NCI-H510A treated with DMSO at 0.1 percent for 48 hours (cell line): ENCODE measurements at regions not wholly inside any gene's neighbourhood (a gene's known extent, or its start where the extent isn't known, plus 50 kb on each side); places are given as distances from the start of the nearest gene placed in this dataset.
"Not testable (repeated sequence)": the region's sequence is repeated elsewhere in the genome, so short reads cannot be mapped to it uniquely, and the experiment has no call there.

Experiments used
- DNase-seq: peaks from one replicate; lab custom pipeline; 2025; lab: John Stamatoyannopoulos, UW

DNA sequence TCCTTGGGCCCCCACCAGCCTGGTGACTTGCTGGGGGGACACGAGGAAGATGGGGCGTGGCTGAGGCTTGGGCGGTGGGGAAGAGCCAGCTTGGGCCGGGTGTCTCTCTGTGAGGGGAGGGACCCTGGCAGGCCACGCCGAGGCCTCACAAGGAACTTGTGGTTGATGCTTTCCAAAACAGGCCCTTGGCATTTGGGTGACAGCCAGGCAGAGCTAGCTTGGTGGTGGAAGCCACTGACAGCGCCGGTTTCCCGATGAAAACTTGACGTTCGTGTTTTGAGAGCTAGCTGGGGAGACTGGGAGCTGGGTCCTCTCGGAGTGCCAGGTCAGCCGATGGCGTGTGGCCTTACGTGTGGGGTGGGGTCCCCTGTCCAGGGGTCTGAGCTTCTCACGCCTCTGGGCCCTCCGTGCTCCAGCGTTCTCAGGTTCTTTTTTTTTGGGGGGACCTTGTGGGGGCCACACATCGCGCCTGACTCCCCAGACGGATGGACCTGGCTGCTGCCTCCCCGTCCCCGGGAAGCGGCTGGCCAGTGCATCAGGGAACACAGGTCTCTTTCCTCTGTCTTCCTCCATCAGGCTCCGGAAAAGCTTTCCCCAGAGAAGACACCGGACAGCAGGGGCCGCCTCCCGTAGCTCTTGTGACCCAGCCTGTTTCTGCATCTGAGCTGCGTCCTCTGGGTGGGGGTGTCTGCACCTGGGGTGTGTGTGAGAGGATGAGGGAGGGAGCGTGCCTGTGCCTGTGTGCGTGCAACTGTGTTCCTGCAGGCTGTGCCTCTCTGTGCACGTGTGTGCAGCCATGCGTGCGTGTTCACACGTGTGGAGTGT, 129.3 kb upstream of the LPCAT1 start:
- no peak for DNase-seq

DNA sequence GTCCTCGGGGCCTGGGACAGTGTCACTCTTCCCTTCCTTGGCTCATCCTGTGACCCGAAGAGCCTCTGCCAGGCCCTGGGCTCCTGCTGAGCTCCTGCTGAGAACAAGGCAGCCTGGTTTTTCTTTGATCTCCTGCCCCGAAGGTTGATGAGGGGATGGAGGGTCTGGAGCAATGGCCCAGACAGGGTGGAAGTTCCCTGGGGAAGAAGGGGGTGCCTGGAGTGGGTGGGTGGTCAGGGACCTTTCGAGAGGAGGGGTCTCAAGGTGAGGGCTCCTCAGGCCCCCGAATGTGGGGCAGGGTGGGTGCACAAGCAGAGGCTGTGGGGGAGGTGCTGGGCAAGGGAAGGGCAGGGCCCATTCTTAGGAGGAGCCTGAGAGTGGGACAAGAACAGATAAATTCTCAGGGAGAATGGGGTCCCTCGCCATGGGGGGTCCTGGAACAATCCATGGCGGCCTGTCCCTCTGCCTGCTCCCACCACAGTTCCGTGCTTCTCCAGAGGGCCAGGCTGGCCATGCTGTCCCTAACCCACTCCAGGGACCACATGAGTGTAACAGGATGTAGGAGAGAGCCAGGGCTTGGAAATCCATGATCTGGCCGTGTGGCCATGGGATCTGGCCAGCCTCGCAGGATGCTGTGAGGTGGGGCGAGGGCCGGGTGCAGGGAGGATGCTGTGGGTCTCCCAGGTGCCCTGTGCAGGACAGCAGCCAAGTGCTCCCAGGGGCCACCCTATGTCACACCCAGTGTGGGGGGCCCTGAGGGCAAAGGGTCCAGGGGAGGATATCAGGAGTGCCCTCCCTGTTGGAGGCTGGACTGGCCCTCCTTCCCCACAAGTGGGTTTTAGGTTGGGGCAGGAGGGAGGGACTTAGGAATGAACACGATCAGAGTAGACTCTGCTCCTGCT, 128.5 kb upstream of the LPCAT1 start:
- DNase-seq, result no peak

DNA sequence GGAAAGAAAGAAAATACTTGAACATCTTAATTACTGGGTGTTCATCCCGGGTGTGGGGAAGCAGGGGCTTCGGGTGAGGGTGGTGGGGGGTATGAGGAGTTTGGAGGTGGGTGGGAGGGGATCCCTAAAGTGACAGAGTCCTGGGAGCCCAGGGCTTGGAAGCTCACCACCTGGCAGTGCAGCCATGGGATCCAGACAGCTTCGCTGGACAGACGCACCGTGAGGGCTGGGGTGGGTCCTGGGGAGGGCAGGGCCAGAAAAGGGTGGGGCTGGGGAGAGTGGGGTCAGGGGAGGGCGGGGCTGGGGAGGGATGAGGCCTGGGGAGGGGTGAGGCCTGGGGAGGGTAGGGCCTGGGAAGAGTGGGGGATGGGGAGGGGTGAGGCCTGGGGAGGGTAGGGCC, 127.5 kb upstream of the LPCAT1 start:
- DNase-seq, result no peak

DNA sequence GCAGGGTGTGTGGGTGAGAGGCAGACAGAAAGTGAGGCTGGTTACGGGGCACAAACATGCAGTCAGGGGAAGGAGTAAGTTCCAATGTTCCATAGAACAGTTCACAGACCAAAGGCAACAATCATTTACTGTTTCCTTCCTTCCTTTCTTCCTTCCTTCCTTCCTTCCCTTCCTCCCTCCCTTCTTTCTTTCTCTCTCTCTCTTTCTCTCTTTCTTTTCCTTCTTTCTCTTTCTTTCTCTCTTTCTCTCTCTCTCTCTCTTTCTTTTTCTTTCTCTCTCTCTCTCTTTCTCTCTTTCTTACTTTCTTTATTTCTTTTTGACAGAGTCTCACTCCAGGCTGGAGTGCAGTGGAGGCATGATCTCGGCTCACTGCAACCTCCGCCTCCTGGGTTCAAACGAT, 125.8 kb upstream of the LPCAT1 start:
- DNase-seq, result no peak

DNA sequence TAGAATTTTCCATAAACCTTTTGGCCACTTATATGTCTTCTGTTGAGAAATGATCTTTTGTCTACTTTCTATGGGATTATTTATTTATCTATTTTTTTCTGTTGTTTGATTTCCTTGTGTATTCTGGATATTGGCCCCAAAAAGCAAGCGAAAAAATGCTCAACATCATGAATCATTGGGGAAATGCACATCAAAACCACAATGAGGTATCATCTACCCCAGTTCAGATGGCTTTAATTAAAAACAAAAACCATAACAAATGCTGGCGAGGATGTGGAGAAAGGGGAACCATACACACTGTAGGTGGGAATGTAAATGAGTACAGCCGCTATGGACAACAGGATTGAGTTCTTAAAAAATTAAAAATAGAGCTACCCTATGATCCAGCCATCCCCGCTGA, 125.0 kb upstream of the LPCAT1 start:
- DNase-seq, result no peak

DNA sequence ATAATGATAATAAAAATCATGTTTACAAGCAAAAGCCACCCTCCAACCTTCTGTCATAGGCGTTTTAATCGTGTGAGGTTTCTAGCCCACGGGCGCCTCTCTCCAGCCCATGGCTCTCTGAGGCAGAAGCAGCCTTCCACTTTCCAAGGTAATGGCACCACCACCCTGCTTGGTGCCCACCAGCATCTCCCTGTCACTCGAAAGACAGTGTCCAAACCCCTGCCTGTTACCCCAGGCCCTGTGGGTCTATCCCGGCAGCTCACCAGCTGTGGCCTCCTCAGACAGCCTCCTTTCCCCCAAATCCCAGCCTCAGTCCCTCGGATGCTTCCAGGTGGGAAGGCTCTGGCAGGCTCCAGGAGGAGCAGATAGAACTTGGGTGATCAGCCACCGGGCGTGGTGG, 123.8 kb upstream of the LPCAT1 start:
- DNase-seq, result no peak

DNA sequence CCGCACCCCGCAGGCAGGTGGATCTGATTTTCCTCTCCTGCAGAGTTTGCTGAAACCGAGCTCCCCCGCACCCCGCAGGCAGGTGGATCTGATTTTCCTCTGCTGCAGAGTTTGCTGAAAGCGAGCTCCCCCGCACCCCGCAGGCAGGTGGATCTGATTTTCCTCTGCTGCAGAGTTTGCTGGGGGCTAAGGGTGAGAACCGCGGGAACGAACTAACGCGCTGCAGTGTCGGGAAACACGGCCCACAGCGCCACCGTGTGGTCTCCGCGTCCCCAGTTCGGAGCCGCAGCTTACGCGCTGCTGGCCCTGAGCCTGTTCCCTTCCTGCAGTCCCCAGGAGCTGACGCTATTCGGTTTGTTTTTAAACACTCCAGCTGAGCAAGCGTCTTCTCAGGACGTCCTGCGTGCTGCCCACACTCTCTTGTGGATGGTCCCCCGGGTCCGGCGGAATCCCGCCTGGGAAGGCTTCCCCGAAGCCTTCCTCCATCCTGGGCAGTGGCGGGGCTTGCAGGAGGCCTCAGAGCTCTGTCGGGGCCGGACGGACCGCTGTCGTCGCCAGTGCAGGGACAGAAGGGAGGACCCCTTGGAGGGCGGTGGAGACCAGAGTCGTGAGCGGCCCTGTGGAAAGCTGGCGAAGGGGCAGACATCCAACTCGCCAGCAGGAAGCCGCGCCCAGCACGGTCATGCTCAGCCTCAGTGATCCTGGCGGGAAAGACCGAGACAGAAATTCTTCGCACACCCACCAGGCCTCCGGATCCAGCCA, 121.2 kb upstream of the LPCAT1 start:
- DNase-seq, result peak; percentile 83

DNA sequence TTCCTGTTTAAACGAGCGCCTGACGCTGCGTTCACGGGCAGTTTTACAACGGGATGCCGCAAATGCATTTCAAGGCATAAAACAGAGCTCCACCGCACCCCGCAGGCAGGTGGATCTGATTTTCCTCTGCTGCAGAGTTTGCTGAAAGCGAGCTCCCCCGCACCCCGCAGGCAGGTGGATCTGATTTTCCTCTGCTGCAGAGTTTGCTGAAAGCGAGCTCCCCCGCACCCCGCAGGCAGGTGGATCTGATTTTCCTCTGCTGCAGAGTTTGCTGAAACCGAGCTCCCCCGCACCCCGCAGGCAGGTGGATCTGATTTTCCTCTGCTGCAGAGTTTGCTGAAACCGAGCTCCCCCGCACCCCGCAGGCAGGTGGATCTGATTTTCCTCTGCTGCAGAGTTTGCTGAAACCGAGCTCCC, 120.6 kb upstream of the LPCAT1 start:
- not testable (repeated sequence) for DNase-seq

DNA sequence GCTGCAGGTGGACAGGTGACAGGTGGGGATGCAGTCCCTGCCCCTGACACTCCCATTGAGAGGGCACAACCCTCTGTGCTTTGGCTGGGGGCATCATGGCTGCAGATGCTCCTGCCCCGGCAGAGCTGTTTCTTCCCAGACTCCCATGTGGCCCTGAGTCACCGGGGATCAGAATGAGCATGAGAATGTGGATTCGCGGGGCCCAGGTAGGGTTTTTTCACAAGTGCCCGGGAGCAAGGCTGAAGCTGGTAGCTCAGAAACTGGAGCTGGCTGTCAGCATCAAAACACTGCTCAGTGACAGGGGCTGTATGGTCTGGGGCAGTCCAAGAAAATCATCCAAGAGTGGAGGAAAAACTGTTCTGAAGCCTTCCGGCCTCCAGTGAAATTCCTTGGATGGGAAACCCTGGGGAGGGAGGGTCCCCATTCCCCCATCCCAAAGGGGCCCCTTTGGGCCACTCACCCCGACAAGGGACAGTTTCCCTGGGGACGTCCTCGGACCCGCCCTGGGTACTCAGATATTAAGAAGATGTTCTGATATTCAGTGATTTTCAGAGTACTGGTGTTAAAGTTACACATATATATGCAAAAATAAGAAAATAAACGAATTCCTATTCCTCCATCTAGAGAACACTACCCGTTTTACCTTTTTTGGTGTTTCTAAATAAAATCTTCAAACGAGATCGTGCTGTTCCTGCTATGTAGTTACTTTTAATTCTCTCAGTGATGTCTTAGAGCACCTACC, 120.1 kb upstream of the LPCAT1 start:
- no peak for DNase-seq

DNA sequence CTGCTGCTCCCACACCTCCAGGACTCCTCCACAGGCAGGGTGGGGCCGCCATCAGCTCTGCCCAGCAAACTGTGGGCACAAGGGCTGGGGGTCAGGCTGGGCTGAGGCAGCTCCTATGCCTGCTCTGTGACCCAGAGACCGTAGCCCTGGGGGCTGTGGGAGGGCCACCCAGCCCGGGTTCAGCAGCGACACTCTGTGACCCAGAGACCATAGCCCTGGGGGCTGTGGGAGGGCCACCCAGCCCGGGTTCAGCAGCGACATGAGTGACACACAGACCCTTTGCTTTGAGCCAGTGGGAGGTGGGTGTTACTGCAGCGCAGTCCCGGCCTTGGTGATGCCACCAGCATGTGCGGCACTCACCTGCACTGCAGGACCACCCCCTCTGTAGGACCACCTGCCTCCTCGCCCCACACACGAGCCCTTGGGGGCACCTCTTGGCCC, 118.9 kb upstream of the LPCAT1 start:
- DNase-seq, result no peak

DNA sequence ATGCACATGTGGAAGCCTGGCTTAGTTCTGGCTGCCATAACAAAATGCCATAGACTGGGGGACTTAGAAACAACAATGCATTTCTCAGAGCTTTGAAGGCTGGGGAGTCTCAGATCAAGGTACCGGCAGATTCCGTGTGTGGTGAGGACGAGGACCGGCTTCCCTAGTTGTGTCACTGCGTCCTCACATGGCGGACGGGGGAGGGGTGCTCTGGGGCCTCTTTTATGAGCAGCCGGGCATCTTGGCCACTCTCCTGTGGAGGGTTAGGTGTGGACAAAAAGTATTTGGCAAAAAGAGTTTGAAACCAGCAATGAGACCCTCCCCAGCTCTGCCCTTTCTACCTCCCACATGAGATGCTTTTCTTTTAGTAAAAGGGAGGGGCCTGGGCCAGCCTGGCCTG, 118.5 kb upstream of the LPCAT1 start:
- DNase-seq, result no peak

DNA sequence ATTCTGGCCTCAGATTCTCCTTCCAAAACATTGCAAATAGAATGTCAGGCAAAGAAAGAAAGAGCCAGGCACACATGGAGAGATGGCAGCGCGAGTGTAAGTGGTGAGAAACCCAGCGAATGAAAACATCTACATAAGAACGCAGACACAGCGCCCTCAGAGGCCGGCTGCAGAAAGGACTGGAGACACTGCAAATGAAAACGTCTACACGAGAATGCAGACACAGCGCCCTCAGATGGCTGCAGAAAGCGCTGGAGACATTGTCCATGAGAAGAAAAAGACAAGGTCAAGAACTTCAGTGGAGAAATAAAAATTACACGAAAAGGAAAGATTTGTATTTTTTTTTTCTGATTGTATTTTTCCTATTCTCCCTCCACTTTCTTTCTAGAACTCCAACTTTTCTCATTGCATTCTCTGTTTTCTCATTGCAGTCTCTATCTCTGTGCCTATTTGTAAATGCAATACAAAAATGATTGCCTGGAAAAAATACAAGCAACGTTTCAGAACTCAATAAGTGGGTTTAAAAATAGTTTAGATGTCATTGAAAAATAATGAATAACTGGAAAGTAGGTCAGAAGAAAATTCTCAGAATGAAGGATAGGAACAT, 117.9 kb upstream of the LPCAT1 start:
- DNase-seq, result peak; percentile 88

DNA sequence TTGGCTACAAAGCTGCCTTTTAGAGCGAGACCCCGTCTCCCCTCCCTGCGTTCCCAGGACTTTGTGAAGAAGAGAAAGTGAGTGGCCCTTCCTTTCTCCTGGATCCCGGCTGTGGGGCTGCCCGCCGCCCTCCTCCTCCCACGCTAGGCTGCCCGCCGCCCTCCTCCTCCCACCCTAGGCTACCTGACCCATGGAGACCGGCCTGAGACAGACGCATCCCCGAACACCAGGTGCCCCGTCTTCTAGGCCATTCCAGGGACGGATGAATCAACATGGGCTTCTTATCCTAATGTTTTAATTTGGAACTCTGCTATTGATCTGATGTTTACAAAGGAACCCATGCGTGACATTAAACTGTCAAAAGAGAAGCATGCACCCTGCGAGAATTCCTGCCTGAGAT, 117.3 kb upstream of the LPCAT1 start:
- no peak for DNase-seq

DNA sequence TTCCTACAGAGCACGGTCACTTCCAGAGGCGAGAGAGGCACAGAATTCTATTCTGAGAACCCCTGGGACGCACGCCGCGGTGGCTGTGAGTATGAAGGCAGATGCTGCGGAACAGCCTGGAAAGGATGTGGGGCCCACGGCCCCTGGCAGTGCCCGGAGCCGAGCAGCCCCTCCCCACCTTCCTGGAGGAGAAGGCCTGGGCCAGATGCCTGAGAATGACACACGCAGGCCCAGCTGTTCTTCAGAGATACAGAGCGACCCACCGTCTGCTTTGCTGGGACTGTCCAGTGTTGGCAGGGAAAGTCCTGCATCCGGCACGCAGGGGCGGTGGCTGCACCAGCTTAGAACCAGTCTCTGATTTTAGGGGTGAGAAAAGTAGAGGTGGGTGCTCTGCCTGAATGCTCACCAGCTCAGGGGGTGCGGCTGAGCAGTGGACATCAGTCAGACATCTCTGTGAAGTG, 116.7 kb upstream of the LPCAT1 start:
- DNase-seq, result no peak

DNA sequence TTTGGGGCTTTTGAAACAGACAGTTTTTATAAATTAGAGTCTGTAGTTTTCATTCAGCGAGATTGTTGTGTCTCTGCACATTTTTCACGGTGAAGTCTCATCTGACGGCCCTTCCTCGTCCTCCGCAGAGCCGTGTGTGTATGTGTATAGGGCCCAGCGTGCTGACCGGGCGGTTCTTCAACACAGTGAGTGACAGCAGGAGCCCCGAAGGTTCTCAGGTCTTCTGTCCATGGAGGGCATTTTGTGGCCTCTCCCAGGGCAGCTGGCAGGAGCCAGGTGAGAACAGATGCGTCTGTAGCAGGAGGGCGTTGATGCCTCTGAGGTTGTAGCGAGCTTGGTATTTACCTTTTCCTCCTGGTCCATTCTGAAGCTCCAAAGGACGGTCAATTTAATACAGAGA, 116.0 kb upstream of the LPCAT1 start:
- no peak for DNase-seq

DNA sequence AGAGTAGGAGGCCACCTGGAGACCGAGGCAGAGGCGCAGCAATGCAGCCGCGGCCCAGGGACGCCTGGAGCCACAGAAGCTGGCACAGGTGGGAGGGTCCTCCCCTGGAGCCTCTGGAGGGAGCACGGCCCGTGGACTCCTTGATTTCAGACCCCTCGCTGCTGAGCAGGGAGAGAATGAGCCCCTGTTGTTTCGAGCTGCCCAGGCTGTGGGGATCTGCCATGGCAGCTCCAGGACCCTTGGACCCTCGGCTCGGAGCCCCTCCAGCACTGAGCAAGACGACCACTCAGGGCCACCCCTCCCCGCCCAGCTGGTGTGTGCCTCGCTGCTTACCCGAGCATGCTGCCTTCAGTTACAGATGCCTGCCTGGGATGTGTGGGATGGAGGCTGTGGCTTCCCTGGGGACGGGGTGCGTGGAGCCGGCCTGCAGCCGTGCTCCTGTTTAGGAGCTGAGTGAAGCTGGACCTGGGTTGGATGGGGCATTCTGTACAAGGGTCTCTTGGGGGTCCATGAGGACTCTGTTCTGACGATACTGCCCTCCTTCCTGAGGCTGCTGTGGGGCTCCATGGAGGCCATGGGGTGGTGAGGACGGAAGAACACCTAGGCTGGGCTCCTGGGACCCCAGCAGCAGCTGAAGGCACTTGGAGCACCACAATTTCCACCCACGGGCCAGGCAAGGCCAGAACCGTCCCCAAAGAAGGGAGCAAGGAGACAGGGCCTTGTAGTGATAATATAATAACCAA, 115.1 kb upstream of the LPCAT1 start:
- no peak for DNase-seq

DNA sequence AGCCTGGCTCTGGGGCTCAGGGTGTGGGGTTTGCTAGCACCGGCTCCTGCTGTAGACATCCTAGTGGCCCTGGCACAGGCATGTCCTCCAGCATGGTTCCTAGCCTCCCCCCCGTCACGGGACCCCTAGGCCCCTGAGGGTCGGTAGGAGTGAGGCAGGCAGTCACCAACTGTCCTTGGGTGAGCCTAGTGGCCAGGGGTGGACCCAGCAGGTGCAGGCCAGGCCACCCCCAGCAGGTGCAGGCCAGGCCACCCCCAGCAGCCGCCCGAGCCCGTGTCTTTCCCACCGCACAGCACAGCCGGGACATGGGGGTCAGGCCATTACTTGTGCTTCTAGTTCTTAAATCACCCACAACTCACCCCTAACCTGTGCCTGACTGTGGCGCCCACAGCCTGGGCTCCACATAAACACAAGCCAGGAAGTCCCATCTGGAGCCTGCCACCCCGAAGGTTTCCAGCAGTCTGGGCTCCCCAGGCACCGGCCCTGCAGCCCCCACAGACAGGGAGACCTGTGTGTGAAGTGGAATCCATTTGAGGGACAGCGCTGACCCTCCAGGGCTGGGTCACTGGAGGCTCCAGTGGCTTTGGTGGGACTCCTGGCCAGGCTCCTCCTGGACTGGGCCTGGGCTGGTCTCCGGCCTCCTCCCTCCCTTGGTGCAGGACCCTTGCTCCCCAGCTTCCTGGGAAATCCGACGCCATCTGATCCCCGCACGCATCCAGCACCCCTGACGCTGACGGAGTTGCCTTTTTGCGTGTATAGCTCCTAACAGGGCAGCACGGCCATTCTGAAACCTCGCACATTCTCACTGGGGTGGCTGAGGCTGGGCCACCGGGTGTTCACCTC, 114.1 kb upstream of the LPCAT1 start:
- DNase-seq, result no peak

DNA sequence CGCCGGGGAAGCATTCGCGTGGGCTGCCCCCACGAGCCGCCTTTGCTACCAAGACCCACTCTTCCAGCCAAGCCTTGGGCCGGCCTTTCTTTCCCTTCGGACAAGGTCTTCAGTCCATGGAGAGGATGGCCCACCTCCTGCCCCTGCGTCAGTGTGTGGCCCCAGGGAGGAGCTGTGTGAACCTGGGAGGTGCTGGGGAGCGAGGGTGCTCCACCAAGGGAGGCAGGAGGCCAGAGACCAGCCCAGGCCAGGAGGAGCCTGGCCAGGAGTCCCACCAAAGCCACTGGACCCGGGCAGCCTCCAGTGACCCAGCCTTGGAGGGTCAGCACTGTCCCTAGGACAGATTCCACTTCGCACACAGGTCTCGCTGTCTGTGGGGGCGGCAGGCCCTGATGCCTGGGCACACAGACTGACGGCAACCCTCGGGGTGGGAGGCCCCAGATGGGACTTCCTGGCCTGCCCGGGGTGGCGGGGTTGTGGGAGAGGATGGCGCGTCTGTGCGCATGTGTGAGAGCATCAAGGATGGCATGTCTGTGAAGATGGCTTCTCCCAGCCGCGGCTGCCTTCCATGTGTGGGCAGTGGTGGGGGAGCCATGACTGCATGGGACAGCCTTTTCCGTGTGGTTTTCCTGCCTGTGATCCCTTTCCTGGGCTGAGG, 113.3 kb upstream of the LPCAT1 start:
- DNase-seq, result no peak

DNA sequence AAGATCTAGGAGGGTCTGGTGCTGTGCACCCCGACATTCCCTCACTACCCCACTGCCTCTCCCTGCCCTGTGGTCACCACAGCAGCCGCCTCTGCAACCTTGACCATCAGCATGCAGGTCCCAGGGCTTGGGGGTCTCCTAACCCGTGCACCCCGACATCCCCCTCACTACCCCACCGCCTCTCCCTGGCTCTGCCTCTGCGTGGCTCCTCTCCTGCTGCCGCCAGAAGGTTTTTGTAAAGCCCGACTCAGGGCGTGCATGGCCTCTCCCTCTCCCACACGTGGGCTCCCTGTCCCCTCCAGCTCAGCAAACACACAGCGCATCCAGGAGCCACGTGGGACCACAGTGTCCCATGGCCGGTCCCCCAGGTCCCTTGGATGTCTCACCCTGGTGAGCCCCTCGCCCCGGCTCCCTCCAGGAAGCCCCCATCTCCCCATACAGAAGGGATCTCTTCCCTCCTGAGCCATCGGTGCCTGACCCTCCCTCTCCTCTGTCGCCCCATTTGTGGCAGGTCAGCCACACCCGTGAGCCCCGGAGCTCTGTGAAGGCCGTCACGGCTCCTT, 112.5 kb upstream of the LPCAT1 start:
- DNase-seq, result not testable (repeated sequence)
